GM13977 (cell line): ENCODE measurements at regions not wholly inside any gene's neighbourhood (a gene's known extent, or its start where the extent isn't known, plus 50 kb on each side); places are given as distances from the start of the nearest gene placed in this dataset.

Source experiments
- DNase-seq: peaks from one replicate; pipeline ENCODE4 v3.0.0; 2012; ENCODE audit warnings: low spot score
- in situ Hi-C: fragments of 300-500 bp; cut with MboI; formaldehyde crosslinking; loops from one replicate; pipeline ENCODE4 v1.12.0; 2022; ENCODE audit warnings: low sequenced_read_pairs, low pct_unique_long_range_greater_than_20kb, mixed read lengths, inconsistent platforms; ENCODE audit not compliant: unreplicated experiment
- TF ChIP-seq, protein P1 (sequence below): IDR thresholded peaks from 2 replicates; pipeline ENCODE4 v1.5.1; 2012; ENCODE audit warnings: mild to moderate bottlenecking, control low read depth; ENCODE audit not compliant: insufficient read depth; ENCODE audit errors: extremely low read depth, missing control alignments

- TF ChIP-seq, protein P1, sequence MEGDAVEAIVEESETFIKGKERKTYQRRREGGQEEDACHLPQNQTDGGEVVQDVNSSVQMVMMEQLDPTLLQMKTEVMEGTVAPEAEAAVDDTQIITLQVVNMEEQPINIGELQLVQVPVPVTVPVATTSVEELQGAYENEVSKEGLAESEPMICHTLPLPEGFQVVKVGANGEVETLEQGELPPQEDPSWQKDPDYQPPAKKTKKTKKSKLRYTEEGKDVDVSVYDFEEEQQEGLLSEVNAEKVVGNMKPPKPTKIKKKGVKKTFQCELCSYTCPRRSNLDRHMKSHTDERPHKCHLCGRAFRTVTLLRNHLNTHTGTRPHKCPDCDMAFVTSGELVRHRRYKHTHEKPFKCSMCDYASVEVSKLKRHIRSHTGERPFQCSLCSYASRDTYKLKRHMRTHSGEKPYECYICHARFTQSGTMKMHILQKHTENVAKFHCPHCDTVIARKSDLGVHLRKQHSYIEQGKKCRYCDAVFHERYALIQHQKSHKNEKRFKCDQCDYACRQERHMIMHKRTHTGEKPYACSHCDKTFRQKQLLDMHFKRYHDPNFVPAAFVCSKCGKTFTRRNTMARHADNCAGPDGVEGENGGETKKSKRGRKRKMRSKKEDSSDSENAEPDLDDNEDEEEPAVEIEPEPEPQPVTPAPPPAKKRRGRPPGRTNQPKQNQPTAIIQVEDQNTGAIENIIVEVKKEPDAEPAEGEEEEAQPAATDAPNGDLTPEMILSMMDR, result no peak
- no peak for DNase-seq
- in situ Hi-C loops, result no loop called here
These were observed 244.4 kb downstream of the EDEM1 start for GRCh38 chr3:5431811-5432378.

- in situ Hi-C loops, result no loop called here
These were observed 249.8 kb downstream of the EDEM1 start for GRCh38 chr3:5437296-5437782.

DNA sequence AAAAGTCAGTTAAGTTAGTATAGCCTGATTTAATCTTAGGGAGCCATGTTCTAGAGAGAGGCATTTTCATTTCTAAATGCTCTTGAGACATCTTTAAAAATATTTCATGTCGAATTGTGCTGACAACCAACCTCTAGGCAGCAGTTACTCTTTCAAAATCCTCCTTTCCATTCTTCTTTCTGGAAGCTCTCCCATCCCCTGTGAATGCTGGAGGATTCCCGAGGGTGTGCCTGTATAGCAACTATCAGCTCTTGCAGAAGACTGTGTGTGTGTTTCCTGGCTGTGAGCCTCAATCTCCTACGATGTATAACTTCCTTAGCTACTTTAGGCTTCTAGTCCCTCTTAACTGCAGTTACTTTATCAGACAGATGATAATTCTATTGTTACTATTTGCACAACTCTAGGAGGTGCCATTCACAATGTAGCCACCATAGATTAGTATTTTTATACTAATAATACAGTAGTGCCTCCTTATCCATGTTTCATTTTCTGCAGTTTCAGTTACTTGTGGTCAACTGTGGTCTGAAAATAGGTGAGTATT is 250.3 kb downstream of the EDEM1 start:
- TF ChIP-seq, protein P1, result no peak
- in situ Hi-C loops, result no loop called here
- no peak for DNase-seq

More at GRCh38 chr3:5437296-5437782, 249.8 kb downstream of the EDEM1 start:
- TF ChIP-seq, protein P1, result no peak
- DNase-seq, result no peak

DNA sequence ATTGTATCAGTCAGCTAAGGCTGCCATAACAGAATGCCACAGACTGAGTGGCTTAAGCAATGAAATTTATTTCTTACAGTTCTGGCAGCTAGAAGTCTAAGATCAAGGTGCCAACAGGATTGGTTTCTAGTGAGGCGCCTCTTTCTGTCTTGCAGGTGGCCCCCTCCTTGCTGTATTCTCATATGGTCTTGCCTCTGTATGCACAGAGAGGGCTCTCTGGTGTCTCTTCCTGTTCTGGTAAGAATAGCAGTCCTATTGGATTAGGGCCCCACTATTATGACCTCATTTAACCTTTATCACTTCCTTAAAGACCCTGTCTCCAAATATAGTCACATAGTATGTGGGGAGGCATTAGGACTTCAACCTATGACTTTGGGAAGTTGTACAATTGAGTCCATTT is 253.9 kb downstream of the EDEM1 start:
- in situ Hi-C loops, result no loop called here
- TF ChIP-seq, protein P1, result no peak
- DNase-seq, result no peak

- TF ChIP-seq, protein P1, result no peak
- in situ Hi-C loops, result no loop called here
- DNase-seq, result no peak
These were observed 254.7 kb downstream of the EDEM1 start for GRCh38 chr3:5442106-5442785.

- in situ Hi-C loops, result no loop called here
- no peak for DNase-seq
- TF ChIP-seq, protein P1, result no peak
These were observed 255.3 kb downstream of the EDEM1 start for GRCh38 chr3:5442786-5443138.
